ENCODE measurements at regions not wholly inside any gene's neighbourhood (a gene's known extent, or its start where the extent isn't known, plus 50 kb on each side); places are given as distances from the start of the nearest gene placed in this dataset.

GRCh38 chr20:7080472-7080871, 313.0 kb downstream of the BMP2 start:
- TF ChIP-seq POLR2A (IDR thresholded peaks at IDR 0.05; ENCODE audit: low read depth, low read length) (no peak), POLR2AphosphoS5 (IDR thresholded peaks at IDR 0.05; ENCODE audit: low read depth, low read length) (no peak), TAF1 (IDR thresholded peaks at IDR 0.05; ENCODE audit: low read depth, low read length) (no peak), POU2F2 (IDR thresholded peaks at IDR 0.05; ENCODE audit: low read depth, low read length) (no peak)

All from GM12891 (cell line).